Trophoblast cell (in vitro differentiated cells and primary cell): ENCODE measurements at regions not wholly inside any gene's neighbourhood (a gene's known extent, or its start where the extent isn't known, plus 50 kb on each side); places are given as distances from the start of the nearest gene placed in this dataset.

Source experiments
- DNase-seq, 2 donors: peaks; one replicate each; pipeline ENCODE4 v3.0.0-alpha.2; 2016
- H2AFZ ChIP-seq: 2 replicates; pipeline ENCODE4 v1.6.1; 2013; ENCODE audit warnings: low read length, moderate library complexity, mild to moderate bottlenecking; ENCODE audit not compliant: insufficient read depth, poor library complexity
- H2AK5ac ChIP-seq: 2 replicates; pipeline ENCODE4 v1.6.1; 2013; ENCODE audit warnings: mild to moderate bottlenecking, low read length
- H2BK120ac ChIP-seq: 2 replicates; pipeline ENCODE4 v1.6.1; 2013; ENCODE audit warnings: low read length, mild to moderate bottlenecking, moderate library complexity; ENCODE audit not compliant: insufficient read depth, poor library complexity
- H2BK12ac ChIP-seq: 2 replicates; pipeline ENCODE4 v1.6.1; 2013; ENCODE audit warnings: mild to moderate bottlenecking, low read length, moderate library complexity
- H2BK5ac ChIP-seq: 2 replicates; pipeline ENCODE4 v1.6.1; 2013; ENCODE audit warnings: low read length, low read depth, moderate library complexity, mild to moderate bottlenecking; ENCODE audit not compliant: poor library complexity
- H3K14ac ChIP-seq: 2 replicates; pipeline ENCODE4 v1.6.1; 2013; ENCODE audit warnings: mild to moderate bottlenecking, low read length
- H3K18ac ChIP-seq: 2 replicates; pipeline ENCODE4 v1.6.1; 2013; ENCODE audit warnings: mild to moderate bottlenecking, low read length
- H3K23ac ChIP-seq: 2 replicates; pipeline ENCODE4 v1.6.1; 2013; ENCODE audit warnings: low read length
- H3K27ac ChIP-seq: 2 replicates; pipeline ENCODE4 v1.5.1; 2013; ENCODE audit warnings: low read depth, mild to moderate bottlenecking, inconsistent platforms, low read length, moderate library complexity
- H3K27me3 ChIP-seq: 2 replicates; pipeline ENCODE4 v1.6.1; 2013; ENCODE audit warnings: inconsistent platforms, mild to moderate bottlenecking, low read length, moderate library complexity; ENCODE audit not compliant: insufficient read depth
- H3K36me3 ChIP-seq, 2 experiments: 1 replicate in 1 of 2; 2 replicates in 1 of 2; pipeline ENCODE4 v1.6.1; 2013; ENCODE audit warnings: low read length in 2 of 2, mild to moderate bottlenecking in 2 of 2, moderate library complexity in 1 of 2; ENCODE audit not compliant: insufficient read depth in 2 of 2, control insufficient read depth in 1 of 2
- H3K4ac ChIP-seq: 2 replicates; pipeline ENCODE4 v1.6.1; 2013; ENCODE audit warnings: low read depth, mild to moderate bottlenecking, low read length, moderate library complexity
- H3K4me1 ChIP-seq, 2 experiments: 1 replicate in 1 of 2; 2 replicates in 1 of 2; pipeline ENCODE4 v1.6.1; 2013; ENCODE audit warnings: low read length in 2 of 2, mild to moderate bottlenecking in 2 of 2, moderate library complexity in 1 of 2; ENCODE audit not compliant: insufficient read depth in 2 of 2, control insufficient read depth in 1 of 2
- H3K4me2 ChIP-seq: 2 replicates; pipeline ENCODE4 v1.6.1; 2013; ENCODE audit warnings: inconsistent platforms, mild to moderate bottlenecking, low read length, moderate library complexity
- H3K4me3 ChIP-seq: 2 replicates; pipeline ENCODE4 v1.5.1; 2013; ENCODE audit warnings: mild to moderate bottlenecking, low read depth, low read length, inconsistent platforms
- H3K79me1 ChIP-seq: one replicate; pipeline ENCODE4 v1.6.1; 2013; ENCODE audit warnings: low read length
- H3K79me2 ChIP-seq: 2 replicates; pipeline ENCODE4 v1.6.1; 2013; ENCODE audit warnings: low read length, mild to moderate bottlenecking; ENCODE audit not compliant: control insufficient read depth, insufficient read depth, poor library complexity
- H3K9ac ChIP-seq: 2 replicates; pipeline ENCODE4 v1.6.1; 2013; ENCODE audit warnings: mild to moderate bottlenecking, low read length
- H3K9me3 ChIP-seq: 2 replicates; pipeline ENCODE4 v1.6.1; 2013; ENCODE audit warnings: low read depth, mild to moderate bottlenecking, control low read depth, inconsistent platforms, low read length; ENCODE audit not compliant: insufficient read depth
- H4K12ac ChIP-seq: 2 replicates; pipeline ENCODE4 v1.6.1; 2013; ENCODE audit warnings: low read depth, mild to moderate bottlenecking, low read length, moderate library complexity
- H4K8ac ChIP-seq: 2 replicates; pipeline ENCODE4 v1.6.1; 2013; ENCODE audit warnings: low read depth, mild to moderate bottlenecking, low read length, moderate library complexity
- H4K91ac ChIP-seq: one replicate; pipeline ENCODE4 v1.6.1; 2013; ENCODE audit warnings: low read depth, mild to moderate bottlenecking, low read length, moderate library complexity
- WGBS: extraction: QIAGEN DNeasy Blood & Tissue Kit; methylation state at CpG from one replicate; pipeline ENCODE4 v1.1.7; 2013; ENCODE audit warnings: missing lambda C conversion rate; ENCODE audit not compliant: insufficient read length, insufficient coverage; ENCODE audit errors: extremely low coverage; 5-methylcytosine and 5-hydroxymethylcytosine counted together

- H2AFZ ChIP-seq, result no peak overlapping the region
- no peaks in the 10 kb centered on the region for H3K79me2 ChIP-seq
- no peak overlapping the region for H3K23ac ChIP-seq
- H2BK12ac ChIP-seq, result no peak overlapping the region
- H3K14ac ChIP-seq, result no peak overlapping the region
- no peak overlapping the region for H2AK5ac ChIP-seq
- no peak overlapping the region for H4K91ac ChIP-seq
- no peaks in the 10 kb centered on the region for H3K27me3 ChIP-seq
- H3K18ac ChIP-seq, result no peak overlapping the region
- H4K8ac ChIP-seq, result no peak overlapping the region
- no peak for DNase-seq
- no peak overlapping the region for H3K9ac ChIP-seq
- H3K79me1 ChIP-seq, result no peaks in the 10 kb centered on the region
- H3K36me3 ChIP-seq, result no peaks in the 10 kb centered on the region
- H2BK5ac ChIP-seq, result no peak overlapping the region
- no peak overlapping the region for H3K4me2 ChIP-seq
- H2BK120ac ChIP-seq, result no peak overlapping the region
- no peak overlapping the region for H4K12ac ChIP-seq
- H3K4ac ChIP-seq, result no peak overlapping the region
- no peak overlapping the region for H3K27ac ChIP-seq
- no peaks in the 10 kb centered on the region for H3K4me1 ChIP-seq
- no peak overlapping the region for H3K4me3 ChIP-seq
- H3K9me3 ChIP-seq, result no peaks in the 10 kb centered on the region
Measured at GRCh38 chr2:215577356-215577755, 141.5 kb upstream of the FN1 start.

- Histone ChIP-seq H2BK5ac (no peak overlapping the region), H3K18ac (no peak overlapping the region), H3K4ac (no peak overlapping the region), H3K4me3 (no peak overlapping the region), H3K36me3 (no peaks in the 10 kb centered on the region), H4K12ac (no peak overlapping the region), H2BK12ac (no peak overlapping the region), H3K79me2 (no peaks in the 10 kb centered on the region), H3K4me2 (no peak overlapping the region), H3K14ac (no peak overlapping the region), H3K9ac (no peak overlapping the region), H4K8ac (no peak overlapping the region), H4K91ac (no peak overlapping the region), H2AFZ (no peak overlapping the region), H3K79me1 (no peaks in the 10 kb centered on the region), H3K23ac (no peak overlapping the region), H3K9me3 (no peaks in the 10 kb centered on the region), H2BK120ac (no peak overlapping the region), H3K27me3 (no peaks in the 10 kb centered on the region), H3K27ac (no peak overlapping the region), H2AK5ac (no peak overlapping the region), H3K4me1 (no peaks in the 10 kb centered on the region)
- WGBS, result no CpG with 5 or more reads among the region's 3 CpGs
- DNase-seq, result no peak
Measured at GRCh38 chr2:215576572-215576971, 140.7 kb upstream of the FN1 start.

- Histone ChIP-seq H3K36me3 (no peaks in the 10 kb centered on the region), H3K4me2 (no peak overlapping the region), H3K27me3 (no peaks in the 10 kb centered on the region), H4K8ac (no peak overlapping the region), H2BK12ac (no peak overlapping the region), H3K4me3 (no peak overlapping the region), H3K18ac (no peak overlapping the region), H3K4ac (no peak overlapping the region), H2BK5ac (no peak overlapping the region), H3K27ac (no peak overlapping the region), H4K12ac (no peak overlapping the region), H2AFZ (no peak overlapping the region), H2AK5ac (no peak overlapping the region), H3K4me1 (no peaks in the 10 kb centered on the region), H3K79me2 (no peaks in the 10 kb centered on the region), H2BK120ac (no peak overlapping the region), H3K79me1 (no peaks in the 10 kb centered on the region), H3K23ac (no peak overlapping the region), H4K91ac (no peak overlapping the region), H3K9ac (no peak overlapping the region), H3K14ac (no peak overlapping the region), H3K9me3 (no peaks in the 10 kb centered on the region)
- DNase-seq, result no peak
Measured at GRCh38 chr2:215573496-215573895, 137.6 kb upstream of the FN1 start.

- Histone ChIP-seq H4K8ac (no peak overlapping the region), H4K12ac (no peak overlapping the region), H3K9me3 (no peaks in the 10 kb centered on the region), H3K36me3 (no peaks in the 10 kb centered on the region), H2BK12ac (no peak overlapping the region), H3K9ac (no peak overlapping the region), H3K27ac (no peak overlapping the region), H3K4me1 (no peaks in the 10 kb centered on the region), H4K91ac (no peak overlapping the region), H3K4me3 (no peak overlapping the region), H2BK120ac (no peak overlapping the region), H3K4me2 (no peak overlapping the region), H2AK5ac (no peak overlapping the region), H3K4ac (no peak overlapping the region), H3K79me2 (no peaks in the 10 kb centered on the region), H2BK5ac (no peak overlapping the region), H2AFZ (no peak overlapping the region), H3K18ac (no peak overlapping the region), H3K23ac (no peak overlapping the region), H3K27me3 (no peaks in the 10 kb centered on the region), H3K79me1 (no peaks in the 10 kb centered on the region), H3K14ac (no peak overlapping the region)
- WGBS, result no CpG with 5 or more reads among the region's 2 CpGs
- DNase-seq, result no peak
Measured at GRCh38 chr2:215572341-215572848, 136.5 kb upstream of the FN1 start.
